ENCODE measurements at regions not wholly inside any gene's neighbourhood (a gene's known extent, or its start where the extent isn't known, plus 50 kb on each side); places are given as distances from the start of the nearest gene placed in this dataset.

- TF ChIP-seq ZNF274 (IDR thresholded peaks at IDR 0.05; ENCODE audit: borderline replicate concordance, extremely low read depth, low read length) (no peak), TCF12 (IDR thresholded peaks at IDR 0.05; ENCODE audit: low read depth, low read length) (no peak), CTBP2 (IDR thresholded peaks at IDR 0.05; ENCODE audit: borderline replicate concordance, insufficient read depth, insufficient read length, low read length) (no peak), RAD21 (IDR thresholded peaks at IDR 0.05 in 1 of 2, conservative IDR thresholded peaks at IDR 0.05 in 1 of 2; ENCODE audit: low read depth in 2 of 2, low read length in 2 of 2) (no peak), ATF3 (IDR thresholded peaks at IDR 0.05; ENCODE audit: insufficient read depth, low read depth, low read length) (no peak), RFX5 (IDR thresholded peaks at IDR 0.05; ENCODE audit: borderline replicate concordance, low read depth, low read length) (no peak), ASH2L (IDR thresholded peaks at IDR 0.05; ENCODE audit: low read length) (no peak), RXRA (IDR thresholded peaks at IDR 0.05; ENCODE audit: insufficient read depth, low read depth, low read length) (no peak), CEBPB (IDR thresholded peaks at IDR 0.05; ENCODE audit: low read depth, low read length) (no peak), MAFK (IDR thresholded peaks at IDR 0.05; ENCODE audit: low read depth, low read length) (no peak), TAF1 (IDR thresholded peaks at IDR 0.05; ENCODE audit: low read depth, low read length) (no peak), GTF2F1 (IDR thresholded peaks at IDR 0.05; ENCODE audit: borderline replicate concordance, low read depth, low read length) (no peak)
Measured at GRCh38 chrX:44723426-44723825, 120.4 kb upstream of the DUSP21 start (continued).
